Osteocyte (in vitro differentiated cells): ENCODE measurements at regions not wholly inside any gene's neighbourhood (a gene's known extent, or its start where the extent isn't known, plus 50 kb on each side); places are given as distances from the start of the nearest gene placed in this dataset.
A peak's percentile ranks its signal among the peaks of the same experiment; 100 is the strongest.

Source experiments
- DNase-seq: peaks from one replicate; pipeline ENCODE4 v3.0.0; 2021; ENCODE audit warnings: mixed read lengths; ENCODE audit not compliant: unreplicated experiment; ENCODE audit errors: extremely low spot score
- H3K27ac Mint-ChIP-seq: one replicate; pipeline ENCODE4 v1.8.0; 2021; ENCODE audit warnings: mild to moderate bottlenecking, mixed read lengths; ENCODE audit not compliant: unreplicated experiment
- H3K27me3 Mint-ChIP-seq: one replicate; pipeline ENCODE4 v1.8.0; 2021; ENCODE audit warnings: mixed read lengths; ENCODE audit not compliant: unreplicated experiment
- H3K36me3 Mint-ChIP-seq: one replicate; pipeline ENCODE4 v1.8.0; 2021; ENCODE audit warnings: mixed read lengths; ENCODE audit not compliant: unreplicated experiment
- H3K4me1 Mint-ChIP-seq: one replicate; pipeline ENCODE4 v1.8.0; 2021; ENCODE audit warnings: mixed read lengths; ENCODE audit not compliant: unreplicated experiment
- H3K4me3 Mint-ChIP-seq: one replicate; pipeline ENCODE4 v1.8.0; 2021; ENCODE audit warnings: mild to moderate bottlenecking, moderate library complexity, mixed read lengths; ENCODE audit not compliant: unreplicated experiment
- H3K9me3 Mint-ChIP-seq: one replicate; pipeline ENCODE4 v1.8.0; 2021; ENCODE audit warnings: mixed read lengths; ENCODE audit not compliant: unreplicated experiment
- TF ChIP-seq, protein P1 (sequence below): fragments of 200-600 bp; sonication (generic); IDR thresholded peaks from 2 replicates; pipeline ENCODE4 v1.5.0; 2021; ENCODE audit warnings: antibody characterized with exemption, mild to moderate bottlenecking, moderate library complexity

GRCh38 chr17:36791942-36792475 is 145.3 kb upstream of the LHX1 start:
- TF ChIP-seq, protein P1, sequence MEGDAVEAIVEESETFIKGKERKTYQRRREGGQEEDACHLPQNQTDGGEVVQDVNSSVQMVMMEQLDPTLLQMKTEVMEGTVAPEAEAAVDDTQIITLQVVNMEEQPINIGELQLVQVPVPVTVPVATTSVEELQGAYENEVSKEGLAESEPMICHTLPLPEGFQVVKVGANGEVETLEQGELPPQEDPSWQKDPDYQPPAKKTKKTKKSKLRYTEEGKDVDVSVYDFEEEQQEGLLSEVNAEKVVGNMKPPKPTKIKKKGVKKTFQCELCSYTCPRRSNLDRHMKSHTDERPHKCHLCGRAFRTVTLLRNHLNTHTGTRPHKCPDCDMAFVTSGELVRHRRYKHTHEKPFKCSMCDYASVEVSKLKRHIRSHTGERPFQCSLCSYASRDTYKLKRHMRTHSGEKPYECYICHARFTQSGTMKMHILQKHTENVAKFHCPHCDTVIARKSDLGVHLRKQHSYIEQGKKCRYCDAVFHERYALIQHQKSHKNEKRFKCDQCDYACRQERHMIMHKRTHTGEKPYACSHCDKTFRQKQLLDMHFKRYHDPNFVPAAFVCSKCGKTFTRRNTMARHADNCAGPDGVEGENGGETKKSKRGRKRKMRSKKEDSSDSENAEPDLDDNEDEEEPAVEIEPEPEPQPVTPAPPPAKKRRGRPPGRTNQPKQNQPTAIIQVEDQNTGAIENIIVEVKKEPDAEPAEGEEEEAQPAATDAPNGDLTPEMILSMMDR: no peak
- no peak for DNase-seq
- no peaks in the 10 kb centered on the region for H3K4me1 Mint-ChIP-seq
- no peak overlapping the region for H3K4me3 Mint-ChIP-seq
- H3K27me3 Mint-ChIP-seq: peaks cover 47% of the 10 kb centered on the region
- H3K9me3 Mint-ChIP-seq: no peaks in the 10 kb centered on the region
- no peaks in the 10 kb centered on the region for H3K36me3 Mint-ChIP-seq
- no peak overlapping the region for H3K27ac Mint-ChIP-seq

DNA sequence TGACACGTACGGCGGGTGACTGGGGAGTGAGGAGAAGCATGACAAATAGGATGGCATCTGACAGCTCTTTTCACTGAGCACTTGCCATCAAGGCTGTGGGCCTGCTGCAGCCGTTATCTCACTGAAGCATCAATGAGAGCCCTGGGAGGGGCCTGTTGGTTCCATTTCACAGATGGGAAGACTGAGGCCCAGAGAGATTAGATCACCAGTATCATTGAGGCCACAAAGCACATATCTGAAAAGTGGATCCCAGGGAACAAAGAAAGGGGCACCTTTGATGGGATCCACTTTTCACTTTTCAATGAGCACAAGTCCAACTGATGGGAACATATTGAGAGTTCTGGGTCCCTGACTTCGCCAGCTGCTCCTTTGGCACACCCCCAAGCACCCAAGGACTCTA is 144.4 kb upstream of the LHX1 start:
- peaks cover 51% of the 10 kb centered on the region for H3K27me3 Mint-ChIP-seq
- no peaks in the 10 kb centered on the region for H3K36me3 Mint-ChIP-seq
- no peaks in the 10 kb centered on the region for H3K9me3 Mint-ChIP-seq
- no peaks in the 10 kb centered on the region for H3K4me1 Mint-ChIP-seq
- H3K27ac Mint-ChIP-seq: no peak overlapping the region
- no peak for DNase-seq
- H3K4me3 Mint-ChIP-seq: no peak overlapping the region
- TF ChIP-seq, protein P1: no peak

DNA sequence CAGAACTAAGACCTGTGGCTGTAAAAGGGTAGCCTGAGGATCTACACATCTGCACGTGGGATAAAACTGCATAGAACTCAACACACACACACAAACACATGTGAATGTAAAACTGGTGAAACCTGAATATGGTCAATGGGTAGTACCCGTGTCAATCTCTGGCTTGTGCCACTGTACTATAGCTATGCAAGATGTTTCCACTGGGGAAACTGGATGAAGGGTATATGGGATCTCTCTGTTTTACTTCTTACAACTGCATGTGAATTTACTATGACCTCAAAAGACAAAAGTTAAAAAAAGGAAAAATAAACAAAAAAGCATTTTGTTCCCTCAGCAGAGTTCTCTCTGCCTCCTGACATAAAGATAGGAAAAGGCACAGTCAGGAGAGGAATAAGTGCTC is 143.3 kb upstream of the LHX1 start:
- no peak overlapping the region for H3K4me3 Mint-ChIP-seq
- no peaks in the 10 kb centered on the region for H3K9me3 Mint-ChIP-seq
- peaks cover 54% of the 10 kb centered on the region for H3K27me3 Mint-ChIP-seq
- H3K27ac Mint-ChIP-seq: no peak overlapping the region
- H3K4me1 Mint-ChIP-seq: no peaks in the 10 kb centered on the region
- TF ChIP-seq, protein P1: no peak
- H3K36me3 Mint-ChIP-seq: no peaks in the 10 kb centered on the region
- no peak for DNase-seq

- H3K4me3 Mint-ChIP-seq: no peak overlapping the region
- DNase-seq: no peak
- H3K27ac Mint-ChIP-seq: no peak overlapping the region
- H3K36me3 Mint-ChIP-seq: no peaks in the 10 kb centered on the region
- H3K4me1 Mint-ChIP-seq: peaks cover 1% of the 10 kb centered on the region
- TF ChIP-seq, protein P1: no peak
- H3K27me3 Mint-ChIP-seq: peaks cover 74% of the 10 kb centered on the region
- H3K9me3 Mint-ChIP-seq: no peaks in the 10 kb centered on the region
Measured at GRCh38 chr17:36807496-36808179, 129.6 kb upstream of the LHX1 start.

- TF ChIP-seq, protein P1: no peak
- Mint-ChIP-seq H3K4me1 (peaks cover 1% of the 10 kb centered on the region), H3K36me3 (no peaks in the 10 kb centered on the region), H3K27me3 (peaks cover 76% of the 10 kb centered on the region), H3K27ac (no peak overlapping the region), H3K9me3 (no peaks in the 10 kb centered on the region), H3K4me3 (peak overlapping the region; percentile 10)
- no peak for DNase-seq
Measured at GRCh38 chr17:36808180-36808661, 129.1 kb upstream of the LHX1 start.
